GM21447 (cell line): ENCODE measurements at regions not wholly inside any gene's neighbourhood (a gene's known extent, or its start where the extent isn't known, plus 50 kb on each side); places are given as distances from the start of the nearest gene placed in this dataset.

Source experiments
- ATAC-seq: cut with Tn5 transposase; IDR thresholded peaks from one replicate; pipeline ENCODE4 v1.9.1; 2021; ENCODE audit not compliant: unreplicated experiment

GRCh38 chr6:148225871-148226270 lies 116.8 kb upstream of the SASH1 start:
- ATAC-seq, result no peak

- ATAC-seq, result no peak
Observed at GRCh38 chr6:148226284-148226683, 116.4 kb upstream of the SASH1 start.

- ATAC-seq, result no peak
Observed at GRCh38 chr6:148231572-148231971, 111.1 kb upstream of the SASH1 start.

- ATAC-seq, result no peak
Observed at GRCh38 chr6:148235446-148235845, 107.2 kb upstream of the SASH1 start.

GRCh38 chr6:148238713-148239112 lies 103.9 kb upstream of the SASH1 start:
- no peak for ATAC-seq

GRCh38 chr6:148239215-148239614 lies 103.4 kb upstream of the SASH1 start:
- no peak for ATAC-seq

GRCh38 chr6:148239801-148240460 lies 102.7 kb upstream of the SASH1 start:
- ATAC-seq, result no peak

GRCh38 chr6:148240461-148240840 lies 102.2 kb upstream of the SASH1 start:
- ATAC-seq, result no peak

GRCh38 chr6:148240861-148241477 lies 101.7 kb upstream of the SASH1 start:
- ATAC-seq, result no peak

- no peak for ATAC-seq
Observed at GRCh38 chr6:148242180-148242579, 100.5 kb upstream of the SASH1 start.

GRCh38 chr6:148244217-148244935 lies 98.3 kb upstream of the SASH1 start:
- no peak for ATAC-seq

GRCh38 chr6:148247386-148248063 lies 95.1 kb upstream of the SASH1 start:
- ATAC-seq, result no peak

- ATAC-seq, result no peak
Observed at GRCh38 chr6:148249160-148249559, 93.5 kb upstream of the SASH1 start.

- no peak for ATAC-seq
Observed at GRCh38 chr6:148249679-148250375, 92.8 kb upstream of the SASH1 start.

GRCh38 chr6:148250975-148251685 lies 91.5 kb upstream of the SASH1 start:
- ATAC-seq, result no peak

- no peak for ATAC-seq
Observed at GRCh38 chr6:148251891-148252290, 90.7 kb upstream of the SASH1 start.

GRCh38 chr6:148257810-148258209 lies 84.8 kb upstream of the SASH1 start:
- ATAC-seq, result no peak

- no peak for ATAC-seq
Observed at GRCh38 chr6:148258868-148259267, 83.8 kb upstream of the SASH1 start.

GRCh38 chr6:148261470-148261869 lies 81.2 kb upstream of the SASH1 start:
- ATAC-seq, result no peak

GRCh38 chr6:148263010-148263409 lies 79.6 kb upstream of the SASH1 start:
- ATAC-seq, result no peak

- no peak for ATAC-seq
Observed at GRCh38 chr6:148263961-148264360, 78.7 kb upstream of the SASH1 start.
